Peyer's patch (tissue), 4 donors: ENCODE measurements at regions not wholly inside any gene's neighbourhood (a gene's known extent, or its start where the extent isn't known, plus 50 kb on each side); places are given as distances from the start of the nearest gene placed in this dataset.

Source experiments
- DNase-seq, 3 donors: peaks; one replicate each; pipeline ENCODE4 v3.0.0-alpha.2; 2017 to 2019
- H3K27ac ChIP-seq, 4 donors: fragments of 200-600 bp; sonication (generic); one replicate each; pipeline ENCODE4 v1.5.1; 2016 to 2019
- H3K27me3 ChIP-seq, 2 donors: fragments of 200-600 bp; sonication (generic); one replicate each; pipeline ENCODE4 v1.5.1; 2019
- H3K36me3 ChIP-seq, 3 donors: fragments of 200-600 bp; sonication (generic); one replicate each; pipeline ENCODE4 v1.5.1; 2016 to 2019
- H3K4me1 ChIP-seq, 4 donors: fragments of 200-600 bp; sonication (generic); one replicate each; pipeline ENCODE4 v1.5.1; 2016 to 2019
- H3K4me3 ChIP-seq, 4 donors: fragments of 200-600 bp; sonication (generic); 1 replicate in 3 of 4; 2 replicates in 1 of 4; pipeline ENCODE4 v1.5.1; 2016 to 2019; ENCODE audit warnings: mild to moderate bottlenecking in 1 of 4
- H3K9me3 ChIP-seq, 4 donors: fragments of 200-600 bp; sonication (generic); one replicate each; pipeline ENCODE4 v1.5.1; 2016 to 2019; ENCODE audit warnings: mild to moderate bottlenecking in 1 of 4
- CTCF ChIP-seq, 6 experiments: fragments of 450-650 bp in 4 of 6; fragments of 200-600 bp in 2 of 6; sonication (generic) in 1 of 6; IDR thresholded peaks; one replicate each; pipeline ENCODE4 v1.5.1; 2017 to 2019; ENCODE audit warnings: antibody characterized with exemption in 6 of 6, mild to moderate bottlenecking in 3 of 6, moderate library complexity in 1 of 6
- POLR2A ChIP-seq, 2 donors: fragments of 450-650 bp; IDR thresholded peaks; one replicate each; pipeline ENCODE4 v1.5.1; 2017; ENCODE audit warnings: antibody characterized with exemption in 2 of 2, mild to moderate bottlenecking in 2 of 2, moderate library complexity in 2 of 2

DNA sequence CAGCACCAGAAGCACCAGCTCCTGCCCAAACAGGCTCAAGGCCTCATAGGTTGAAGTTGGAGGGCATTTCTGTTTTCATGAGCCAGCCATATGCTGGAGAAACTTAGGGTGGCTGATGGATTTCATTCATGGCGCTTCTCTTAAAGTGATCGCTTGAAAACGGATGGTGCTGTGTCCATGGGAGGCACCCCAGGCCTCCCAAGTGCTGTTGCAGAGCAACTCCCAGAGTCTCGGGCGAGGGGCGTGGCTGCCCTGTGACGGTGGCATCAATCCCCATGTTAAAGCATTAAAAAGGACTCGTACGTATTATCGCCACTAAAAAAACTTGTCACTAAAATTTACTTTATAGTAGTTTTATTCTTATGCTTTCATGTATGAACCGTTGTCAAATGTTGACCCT, 128.3 kb downstream of the MRPL36 start:
- H3K4me3 ChIP-seq = no peak overlapping the region
- peaks cover 0 to 12% of the 10 kb centered on the region in 2 donors for H3K27me3 ChIP-seq
- H3K27ac ChIP-seq = no peak overlapping the region
- no peaks in the 10 kb centered on the region for H3K9me3 ChIP-seq
- TF ChIP-seq CTCF (IDR thresholded peaks at IDR 0.05) (no peak), POLR2A (IDR thresholded peaks at IDR 0.05) (no peak)
- H3K36me3 ChIP-seq = no peaks in the 10 kb centered on the region
- peaks cover 0 to 7% (median 0%) of the 10 kb centered on the region in 4 donors for H3K4me1 ChIP-seq
- DNase-seq = peak in 1 of 3 donors; percentile 2

GRCh38 chr5:1670351-1670750, 129.3 kb downstream of the MRPL36 start:
- Histone ChIP-seq H3K36me3 (no peaks in the 10 kb centered on the region), H3K9me3 (no peaks in the 10 kb centered on the region), H3K4me3 (no peak overlapping the region), H3K27ac (no peak overlapping the region), H3K4me1 (peaks cover 0 to 8% (median 0%) of the 10 kb centered on the region in 4 donors), H3K27me3 (peaks cover 0 to 12% of the 10 kb centered on the region in 2 donors)
- TF ChIP-seq CTCF (IDR thresholded peaks at IDR 0.05) = no peak
- no peak for TF ChIP-seq POLR2A (IDR thresholded peaks at IDR 0.05)
- no peak for DNase-seq

- H3K4me1 ChIP-seq = peaks cover 0 to 8% (median 0%) of the 10 kb centered on the region in 4 donors
- no peaks in the 10 kb centered on the region for H3K36me3 ChIP-seq
- H3K4me3 ChIP-seq = no peak overlapping the region
- H3K27ac ChIP-seq = no peak overlapping the region
- H3K27me3 ChIP-seq = peaks cover 0 to 12% of the 10 kb centered on the region in 2 donors
- peak in 1 of 3 donors; percentile 4 for DNase-seq
- no peaks in the 10 kb centered on the region for H3K9me3 ChIP-seq
- TF ChIP-seq CTCF (IDR thresholded peaks at IDR 0.05) (no peak), POLR2A (IDR thresholded peaks at IDR 0.05) (no peak)
Observed at GRCh38 chr5:1669276-1670155, 130.1 kb downstream of the MRPL36 start.

- Histone ChIP-seq H3K27ac (no peak overlapping the region), H3K27me3 (peaks cover 0 to 12% of the 10 kb centered on the region in 2 donors), H3K4me3 (no peak overlapping the region), H3K36me3 (no peaks in the 10 kb centered on the region), H3K9me3 (no peaks in the 10 kb centered on the region), H3K4me1 (peaks cover 0 to 8% (median 0%) of the 10 kb centered on the region in 4 donors)
- DNase-seq = peak in 1 of 3 donors; percentile 6
- no peak for TF ChIP-seq CTCF (IDR thresholded peaks at IDR 0.05)
- TF ChIP-seq POLR2A (IDR thresholded peaks at IDR 0.05) = no peak
Observed at GRCh38 chr5:1668141-1668721, 131.4 kb downstream of the MRPL36 start.

DNA sequence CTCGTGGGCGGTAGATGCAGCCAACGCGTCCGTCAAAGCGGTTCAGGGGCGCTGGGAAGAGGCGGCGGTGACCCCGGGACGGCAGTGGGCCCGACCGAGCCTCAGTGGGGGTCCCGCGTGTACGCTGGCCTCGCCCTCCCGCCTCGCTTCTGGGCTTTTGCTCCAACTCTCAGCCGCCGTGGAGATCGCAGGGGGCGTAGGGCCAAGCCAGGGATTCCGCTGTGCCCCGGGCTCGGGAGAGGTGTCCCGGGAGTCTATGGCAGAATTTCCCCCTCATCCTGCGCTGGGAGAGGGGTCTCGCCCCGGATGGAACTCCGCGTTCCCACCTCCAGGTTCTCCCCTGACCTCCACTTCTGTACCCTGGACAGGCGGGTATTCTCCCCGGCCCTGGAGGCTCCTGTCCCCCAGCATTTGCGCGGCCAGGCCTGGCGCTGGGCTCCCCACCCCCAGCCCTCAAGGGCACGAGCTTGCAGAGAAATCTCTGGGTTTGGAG, 131.9 kb downstream of the MRPL36 start:
- H3K4me1 ChIP-seq = peaks cover 0 to 8% (median 0%) of the 10 kb centered on the region in 4 donors
- H3K27ac ChIP-seq = no peak overlapping the region
- no peak for TF ChIP-seq CTCF (IDR thresholded peaks at IDR 0.05)
- TF ChIP-seq POLR2A (IDR thresholded peaks at IDR 0.05) = no peak
- peak in 2 of 3 donors; percentile 4 to 33 for DNase-seq
- peak overlapping the region in 3 of 4 donors; percentile 12 to 39 (median 21) for H3K4me3 ChIP-seq
- H3K27me3 ChIP-seq = peaks cover 0 to 12% of the 10 kb centered on the region in 2 donors
- H3K36me3 ChIP-seq = no peaks in the 10 kb centered on the region
- no peaks in the 10 kb centered on the region for H3K9me3 ChIP-seq
